HG03039 (cell line): ENCODE measurements at regions not wholly inside any gene's neighbourhood (a gene's known extent, or its start where the extent isn't known, plus 50 kb on each side); places are given as distances from the start of the nearest gene placed in this dataset.
A peak's percentile ranks its signal among the peaks of the same experiment; 100 is the strongest.

Source experiments
- ATAC-seq: cut with Tn5 transposase; IDR thresholded peaks from one replicate; pipeline ENCODE4 v1.9.1; 2021; ENCODE audit warnings: mild to moderate bottlenecking, moderate library complexity; ENCODE audit not compliant: unreplicated experiment

- ATAC-seq: no peak
Observed at GRCh38 chr1:58888833-58889232, 105.0 kb upstream of the JUN start.

GRCh38 chr1:58890113-58890512 is 106.3 kb upstream of the JUN start:
- no peak for ATAC-seq

- ATAC-seq: no peak
Observed at GRCh38 chr1:58890609-58891008, 106.8 kb upstream of the JUN start.

- ATAC-seq: no peak
Observed at GRCh38 chr1:58891347-58891746, 107.5 kb upstream of the JUN start.

- ATAC-seq: no peak
Observed at GRCh38 chr1:58893257-58893869, 109.5 kb upstream of the JUN start.

- no peak for ATAC-seq
Observed at GRCh38 chr1:58895082-58895481, 111.2 kb upstream of the JUN start.

- ATAC-seq: no peak
Observed at GRCh38 chr1:58895559-58896145, 111.8 kb upstream of the JUN start.

GRCh38 chr1:58896246-58897183 is 112.7 kb upstream of the JUN start:
- ATAC-seq: no peak

GRCh38 chr1:58898739-58899586 is 115.1 kb upstream of the JUN start:
- no peak for ATAC-seq

- no peak for ATAC-seq
Observed at GRCh38 chr1:58899587-58900271, 115.9 kb upstream of the JUN start.

- ATAC-seq: no peak
Observed at GRCh38 chr1:58900396-58900795, 116.5 kb upstream of the JUN start.

GRCh38 chr1:58901008-58901407 is 117.2 kb upstream of the JUN start:
- no peak for ATAC-seq

- ATAC-seq: no peak
Observed at GRCh38 chr1:58902830-58903513, 119.1 kb upstream of the JUN start.

- peak; percentile 88 for ATAC-seq
Observed at GRCh38 chr1:58903514-58904298, 119.9 kb upstream of the JUN start.

GRCh38 chr1:58904299-58905125 is 120.7 kb upstream of the JUN start:
- no peak for ATAC-seq

GRCh38 chr1:58905126-58905490 is 121.3 kb upstream of the JUN start:
- no peak for ATAC-seq

- no peak for ATAC-seq
Observed at GRCh38 chr1:58905628-58906221, 121.9 kb upstream of the JUN start.

- ATAC-seq: no peak
Observed at GRCh38 chr1:58907398-58907797, 123.6 kb upstream of the JUN start.
